ENCODE measurements at regions not wholly inside any gene's neighbourhood (a gene's known extent, or its start where the extent isn't known, plus 50 kb on each side); places are given as distances from the start of the nearest gene placed in this dataset.
A peak's percentile ranks its signal among the peaks of the same experiment; 100 is the strongest.

DNA sequence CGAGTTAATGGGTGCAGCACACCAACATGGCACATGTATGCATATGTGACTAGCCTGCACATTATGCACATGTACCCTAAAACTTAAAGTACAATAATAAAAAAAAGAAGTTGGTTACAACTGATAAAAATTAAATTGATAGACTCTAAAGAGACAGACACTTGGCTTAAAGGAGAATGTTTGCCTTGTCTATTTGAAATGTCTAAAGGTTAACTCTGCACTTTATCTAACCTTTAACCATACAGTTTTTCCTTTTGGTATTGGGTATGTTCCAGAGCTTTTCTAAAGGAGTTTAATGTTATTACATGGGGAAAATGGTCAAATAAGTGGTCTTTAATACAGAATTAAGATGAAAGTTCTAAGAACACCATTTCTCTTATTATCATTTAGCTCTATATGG lies 145.1 kb upstream of the HCCS start:
- H3K27me3 ChIP-seq (ENCODE audit: control insufficient read depth, insufficient read depth, low read length): no peaks in the 10 kb centered on the region
- H3K36me3 ChIP-seq (ENCODE audit: control insufficient read depth, insufficient read depth, low read length): no peaks in the 10 kb centered on the region
- TF ChIP-seq CTCF (IDR thresholded peaks at IDR 0.05; ENCODE audit: insufficient read depth, low read length, severe bottlenecking): no peak
- no peak for FAIRE-seq
- no peak overlapping the region for H3K4me3 ChIP-seq (ENCODE audit: low read depth, low read length)
- DNase-seq (ENCODE audit: low read depth): no peak

GRCh38 chrX:10971176-10971575 lies 140.0 kb upstream of the HCCS start:
- FAIRE-seq: no peak
- no peaks in the 10 kb centered on the region for H3K36me3 ChIP-seq (ENCODE audit: control insufficient read depth, insufficient read depth, low read length)
- H3K27me3 ChIP-seq (ENCODE audit: control insufficient read depth, insufficient read depth, low read length): no peaks in the 10 kb centered on the region
- DNase-seq (ENCODE audit: low read depth): no peak
- no peak for TF ChIP-seq CTCF (IDR thresholded peaks at IDR 0.05; ENCODE audit: insufficient read depth, low read length, severe bottlenecking)
- H3K4me3 ChIP-seq (ENCODE audit: low read depth, low read length): no peak overlapping the region

GRCh38 chrX:10971759-10972158 lies 139.4 kb upstream of the HCCS start:
- FAIRE-seq: no peak

GRCh38 chrX:10972706-10973105 lies 138.4 kb upstream of the HCCS start:
- Histone ChIP-seq H3K4me3 (ENCODE audit: low read depth, low read length) (no peak overlapping the region), H3K27me3 (ENCODE audit: control insufficient read depth, insufficient read depth, low read length) (no peaks in the 10 kb centered on the region), H3K36me3 (ENCODE audit: control insufficient read depth, insufficient read depth, low read length) (no peaks in the 10 kb centered on the region)
- TF ChIP-seq CTCF (IDR thresholded peaks at IDR 0.05; ENCODE audit: insufficient read depth, low read length, severe bottlenecking): no peak
- FAIRE-seq (no peak), DNase-seq (ENCODE audit: low read depth) (no peak)

More at GRCh38 chrX:10971759-10972158, 139.4 kb upstream of the HCCS start:
- H3K36me3 ChIP-seq (ENCODE audit: control insufficient read depth, insufficient read depth, low read length): no peaks in the 10 kb centered on the region
- no peak for TF ChIP-seq CTCF (IDR thresholded peaks at IDR 0.05; ENCODE audit: insufficient read depth, low read length, severe bottlenecking)
- H3K4me3 ChIP-seq (ENCODE audit: low read depth, low read length): no peak overlapping the region
- no peak for DNase-seq (ENCODE audit: low read depth)
- H3K27me3 ChIP-seq (ENCODE audit: control insufficient read depth, insufficient read depth, low read length): no peaks in the 10 kb centered on the region

- FAIRE-seq: no peak
- H3K4me3 ChIP-seq (ENCODE audit: low read depth, low read length): no peak overlapping the region
- no peak for DNase-seq (ENCODE audit: low read depth)
- no peaks in the 10 kb centered on the region for H3K36me3 ChIP-seq (ENCODE audit: control insufficient read depth, insufficient read depth, low read length)
- H3K27me3 ChIP-seq (ENCODE audit: control insufficient read depth, insufficient read depth, low read length): no peaks in the 10 kb centered on the region
- no peak for TF ChIP-seq CTCF (IDR thresholded peaks at IDR 0.05; ENCODE audit: insufficient read depth, low read length, severe bottlenecking)
These were observed 136.2 kb upstream of the HCCS start for GRCh38 chrX:10974920-10975319.

DNA sequence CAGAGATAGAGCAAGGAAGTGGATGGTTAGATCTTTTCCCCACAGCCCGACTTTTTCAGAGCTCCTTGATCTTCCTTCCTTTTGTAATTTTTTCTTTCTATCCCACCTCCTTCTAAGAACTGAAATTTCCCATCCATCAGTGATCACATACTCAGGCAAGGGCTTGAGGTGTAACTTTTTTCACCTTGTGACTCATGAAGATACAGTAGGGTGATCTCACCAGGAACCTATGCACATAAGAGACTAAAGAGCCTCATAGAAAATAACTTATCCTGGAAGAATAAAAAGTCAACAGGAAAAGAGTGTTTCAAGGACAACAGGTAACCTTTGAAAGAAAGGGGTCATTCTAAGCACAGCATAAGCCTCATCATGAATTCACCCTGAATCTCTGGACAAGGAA lies 131.2 kb upstream of the HCCS start:
- H3K4me3 ChIP-seq (ENCODE audit: low read depth, low read length): no peak overlapping the region
- no peaks in the 10 kb centered on the region for H3K27me3 ChIP-seq (ENCODE audit: control insufficient read depth, insufficient read depth, low read length)
- FAIRE-seq: no peak
- peak; percentile 71 for DNase-seq (ENCODE audit: low read depth)
- TF ChIP-seq CTCF (IDR thresholded peaks at IDR 0.05; ENCODE audit: insufficient read depth, low read length, severe bottlenecking): no peak
- no peaks in the 10 kb centered on the region for H3K36me3 ChIP-seq (ENCODE audit: control insufficient read depth, insufficient read depth, low read length)

Measured in bronchial epithelial cell (primary cell).